CD14-positive monocyte (primary cell): ENCODE measurements at regions not wholly inside any gene's neighbourhood (a gene's known extent, or its start where the extent isn't known, plus 50 kb on each side); places are given as distances from the start of the nearest gene placed in this dataset.
"Not testable (repeated sequence)": the region's sequence is repeated elsewhere in the genome, so short reads cannot be mapped to it uniquely, and the experiment has no call there.

Experiments
- DNase-seq, 3 donors: peaks; one replicate each; pipeline ENCODE4 v3.0.0-alpha.2; 2011 to 2022
- H2AFZ ChIP-seq: 2 replicates; pipeline ENCODE4 v1.6.0; 2012; ENCODE audit warnings: mild to moderate bottlenecking, low read depth, low read length, inconsistent platforms; ENCODE audit not compliant: insufficient read depth, poor library complexity, severe bottlenecking
- H3K27ac ChIP-seq, 2 donors: 1 replicate in 1 of 2; 2 replicates in 1 of 2; pipeline ENCODE4 v1.5.1; 2012 to 2013; ENCODE audit warnings: low read length in 2 of 2, control low read depth in 1 of 2, inconsistent platforms in 1 of 2, low read depth in 1 of 2, mild to moderate bottlenecking in 1 of 2
- H3K27me3 ChIP-seq, 2 donors: one replicate each; pipeline versions ENCODE4 v1.6.0 to v1.6.1; 2011 to 2013; ENCODE audit warnings: low read length in 2 of 2; ENCODE audit not compliant: control insufficient read depth in 2 of 2, insufficient read depth in 2 of 2
- H3K36me3 ChIP-seq, 2 donors: replicated peaks in 1 of 2; 1 replicate in 1 of 2; 2 replicates in 1 of 2; pipeline versions ENCODE4 v1.5.1 to v1.6.1; 2012 to 2013; ENCODE audit warnings: low read length in 2 of 2, control low read depth in 1 of 2, inconsistent platforms in 1 of 2, mild to moderate bottlenecking in 1 of 2; ENCODE audit not compliant: insufficient read depth in 2 of 2, control insufficient read depth in 1 of 2
- H3K4me1 ChIP-seq, 2 donors: 1 replicate in 1 of 2; 2 replicates in 1 of 2; pipeline versions ENCODE4 v1.5.1 to v1.6.1; 2012 to 2013; ENCODE audit warnings: low read length in 2 of 2, control low read depth in 1 of 2, inconsistent platforms in 1 of 2, mild to moderate bottlenecking in 1 of 2, moderate library complexity in 1 of 2; ENCODE audit not compliant: insufficient read depth in 2 of 2, control insufficient read depth in 1 of 2
- H3K4me2 ChIP-seq: replicated peaks from 2 replicates; pipeline ENCODE3; 2012; ENCODE audit warnings: low read length, moderate library complexity, mild to moderate bottlenecking; ENCODE audit not compliant: poor library complexity, severe bottlenecking; ENCODE audit errors: extremely low read depth
- H3K4me3 ChIP-seq, 3 experiments: fragments of 200-600 bp in 1 of 3; sonication (generic) in 1 of 3; replicated peaks in 1 of 3; 1 replicate in 2 of 3; 2 replicates in 1 of 3; pipeline ENCODE4 v1.5.1; 2011 to 2013; ENCODE audit warnings: low read length in 3 of 3, mild to moderate bottlenecking in 3 of 3, control low read depth in 2 of 3, low read depth in 2 of 3, inconsistent platforms in 1 of 3, moderate library complexity in 1 of 3
- H3K79me2 ChIP-seq: 2 replicates; pipeline ENCODE4 v1.6.0; 2012; ENCODE audit warnings: mild to moderate bottlenecking, control low read depth, inconsistent platforms, low read length, moderate library complexity; ENCODE audit not compliant: insufficient read depth
- H3K9ac ChIP-seq: 2 replicates; pipeline ENCODE4 v1.6.0; 2017; ENCODE audit warnings: low read length, mild to moderate bottlenecking; ENCODE audit not compliant: insufficient read depth, poor library complexity, severe bottlenecking
- H3K9me3 ChIP-seq, 2 donors: replicated peaks in 1 of 2; 1 replicate in 1 of 2; 2 replicates in 1 of 2; pipeline versions ENCODE4 v1.5.1 to v1.6.1; 2012 to 2013; ENCODE audit warnings: low read length in 2 of 2, control low read depth in 1 of 2; ENCODE audit not compliant: control insufficient read depth in 1 of 2, insufficient read depth in 1 of 2
- H4K20me1 ChIP-seq: 2 replicates; pipeline ENCODE4 v1.6.0; 2012; ENCODE audit warnings: mild to moderate bottlenecking, low read length, control low read depth, moderate library complexity; ENCODE audit not compliant: insufficient read depth
- H3K27ac Mint-ChIP-seq, 7 donors: one replicate each; pipeline ENCODE4 v1.8.0; 2020; ENCODE audit warnings: mild to moderate bottlenecking in 7 of 7, mixed read lengths in 7 of 7, moderate library complexity in 6 of 7, inconsistent platforms in 2 of 7
- H3K27me3 Mint-ChIP-seq, 3 donors: one replicate each; pipeline ENCODE4 v1.8.0; 2021 to 2022; ENCODE audit warnings: low read depth in 3 of 3, mild to moderate bottlenecking in 3 of 3, mixed read lengths in 3 of 3, moderate library complexity in 3 of 3, inconsistent platforms in 1 of 3
- H3K36me3 Mint-ChIP-seq, 2 donors: one replicate each; pipeline ENCODE4 v1.8.0; 2020; ENCODE audit warnings: mixed read lengths in 2 of 2, inconsistent platforms in 1 of 2, mild to moderate bottlenecking in 1 of 2
- H3K4me1 Mint-ChIP-seq: one replicate; pipeline ENCODE4 v1.8.0; 2020; ENCODE audit warnings: mild to moderate bottlenecking, mixed read lengths
- H3K4me3 Mint-ChIP-seq, 2 donors: one replicate each; pipeline ENCODE4 v1.8.0; 2020; ENCODE audit warnings: mild to moderate bottlenecking in 2 of 2, mixed read lengths in 2 of 2, moderate library complexity in 1 of 2
- H3K9me3 Mint-ChIP-seq, 7 donors: one replicate each; pipeline ENCODE4 v1.8.0; 2020 to 2022; ENCODE audit warnings: mixed read lengths in 7 of 7, mild to moderate bottlenecking in 6 of 7, moderate library complexity in 6 of 7, inconsistent platforms in 2 of 7
- WGBS: methylation state at CpG from one replicate; pipeline ENCODE4 v1.1.5; 2013; ENCODE audit warnings: missing lambda C conversion rate; ENCODE audit not compliant: insufficient coverage; 5-methylcytosine and 5-hydroxymethylcytosine counted together
- intact Hi-C, 2 donors: fragments of 100-400 bp; cut with micrococcal nuclease; formaldehyde crosslinking; loops; one replicate each; pipeline versions ENCODE4 v1.15.0 to v1.15.1; 2023

- intact Hi-C loops, H3K27me3 ChIP-seq, H3K9me3 Mint-ChIP-seq, H3K4me2 ChIP-seq, H3K79me2 ChIP-seq, H2AFZ ChIP-seq, H3K36me3 Mint-ChIP-seq, H3K27me3 Mint-ChIP-seq, H3K4me3 ChIP-seq, H4K20me1 ChIP-seq, H3K9ac ChIP-seq, H3K36me3 ChIP-seq, H3K27ac ChIP-seq, H3K9me3 ChIP-seq, H3K4me1 ChIP-seq, H3K4me3 Mint-ChIP-seq, DNase-seq: not testable (repeated sequence)
- Mint-ChIP-seq H3K27ac (peak overlapping the region in 2 of 7 donors; percentile 73 to 75), H3K4me1 (peaks cover 16% of the 10 kb centered on the region)
- no CpG with 5 or more reads among the region's 4 CpGs for WGBS
These were observed 57.5 kb downstream of the PPIAL4C start for GRCh38 chr1:149641179-149641578.

GRCh38 chr1:149644818-149645217, 61.2 kb downstream of the PPIAL4C start:
- H2AFZ ChIP-seq, H3K9me3 ChIP-seq, H3K4me3 ChIP-seq, H4K20me1 ChIP-seq, H3K27me3 ChIP-seq, H3K4me1 ChIP-seq, DNase-seq, H3K27me3 Mint-ChIP-seq, H3K4me2 ChIP-seq, H3K36me3 Mint-ChIP-seq, H3K36me3 ChIP-seq, H3K79me2 ChIP-seq, H3K9ac ChIP-seq, H3K4me1 Mint-ChIP-seq, H3K9me3 Mint-ChIP-seq, H3K27ac ChIP-seq, H3K27ac Mint-ChIP-seq, intact Hi-C loops, H3K4me3 Mint-ChIP-seq: not testable (repeated sequence)
- WGBS: no CpG with 5 or more reads among the region's 1 CpG

GRCh38 chr1:149646360-149647017, 62.8 kb downstream of the PPIAL4C start:
- Histone ChIP-seq H3K9ac (peak overlapping the region; percentile 53), H3K4me3 (peak overlapping the region; percentile 53 to 73 (median 72)), H3K27ac (peak overlapping the region in 1 of 2 donors; percentile 31), H2AFZ (peak overlapping the region; percentile 73)
- H3K36me3 ChIP-seq, H3K79me2 ChIP-seq, H3K9me3 Mint-ChIP-seq, H3K27me3 Mint-ChIP-seq, H3K4me2 ChIP-seq, H3K4me1 Mint-ChIP-seq, H4K20me1 ChIP-seq, H3K36me3 Mint-ChIP-seq, intact Hi-C loops, H3K9me3 ChIP-seq, H3K4me1 ChIP-seq, H3K27me3 ChIP-seq: not testable (repeated sequence)
- WGBS: 1% methylated on average over 9 of the region's 37 CpGs
- peak overlapping the region; percentile 86 to 95 for H3K4me3 Mint-ChIP-seq
- H3K27ac Mint-ChIP-seq: peak overlapping the region in 2 of 7 donors; percentile 58 to 71
- DNase-seq: peak in 2 of 3 donors; percentile 5 to 12

GRCh38 chr1:149647018-149647373, 63.3 kb downstream of the PPIAL4C start:
- Histone ChIP-seq H3K9ac (peak overlapping the region; percentile 53), H2AFZ (peak overlapping the region; percentile 73), H3K4me3 (peak overlapping the region; percentile 53 to 73 (median 72))
- H4K20me1 ChIP-seq, H3K9me3 ChIP-seq, H3K27ac Mint-ChIP-seq, H3K9me3 Mint-ChIP-seq, H3K79me2 ChIP-seq, H3K4me2 ChIP-seq, H3K36me3 ChIP-seq, H3K27me3 ChIP-seq, H3K4me1 Mint-ChIP-seq, H3K27me3 Mint-ChIP-seq, H3K4me1 ChIP-seq, intact Hi-C loops, H3K36me3 Mint-ChIP-seq, H3K27ac ChIP-seq: not testable (repeated sequence)
- DNase-seq: peak; percentile 1 to 8 (median 2)
- peak overlapping the region; percentile 70 to 86 for H3K4me3 Mint-ChIP-seq
- no CpG with 5 or more reads among the region's 20 CpGs for WGBS
